ENCODE measurements at regions not wholly inside any gene's neighbourhood (a gene's known extent, or its start where the extent isn't known, plus 50 kb on each side); places are given as distances from the start of the nearest gene placed in this dataset.
"Not testable (repeated sequence)": the region's sequence is repeated elsewhere in the genome, so short reads cannot be mapped to it uniquely, and the experiment has no call there.

GRCh38 chr2:184004289-184004947 lies 593.9 kb upstream of the ZNF804A start:
- intact Hi-C loops (cut with DNase I): no loop called here
- no peak for ATAC-seq
- no peak for DNase-seq (ENCODE audit: low spot score)

- DNase-seq (ENCODE audit: low spot score): no peak
- ATAC-seq: no peak
- intact Hi-C loops (cut with DNase I): no loop called here
These were observed 593.2 kb upstream of the ZNF804A start for GRCh38 chr2:184004948-184005672.

GRCh38 chr2:184006998-184007397 lies 591.3 kb upstream of the ZNF804A start:
- no peak for DNase-seq (ENCODE audit: low spot score)
- no peak for ATAC-seq
- intact Hi-C loops (cut with DNase I): no loop called here

GRCh38 chr2:184026961-184027360 lies 571.4 kb upstream of the ZNF804A start:
- intact Hi-C loops (cut with DNase I): no loop called here
- DNase-seq (ENCODE audit: low spot score) (no peak), ATAC-seq (no peak)

GRCh38 chr2:184030245-184030644 lies 568.1 kb upstream of the ZNF804A start:
- intact Hi-C loops (cut with DNase I): no loop called here
- ATAC-seq: no peak
- DNase-seq (ENCODE audit: low spot score): no peak

- DNase-seq (ENCODE audit: low spot score): no peak
- intact Hi-C loops (cut with DNase I): no loop called here
These were observed 567.3 kb upstream of the ZNF804A start for GRCh38 chr2:184030989-184031388.

GRCh38 chr2:184031402-184032147 lies 566.8 kb upstream of the ZNF804A start:
- no peak for DNase-seq (ENCODE audit: low spot score)
- intact Hi-C loops (cut with DNase I): no loop called here
- no peak for ATAC-seq

More at GRCh38 chr2:184030989-184031388, 567.3 kb upstream of the ZNF804A start:
- no peak for ATAC-seq

GRCh38 chr2:184032983-184033382 lies 565.3 kb upstream of the ZNF804A start:
- intact Hi-C loops (cut with DNase I): no loop called here
- ATAC-seq (no peak), DNase-seq (ENCODE audit: low spot score) (no peak)

- ATAC-seq: no peak
- DNase-seq (ENCODE audit: low spot score): no peak
- intact Hi-C loops (cut with DNase I): no loop called here
These were observed 561.1 kb upstream of the ZNF804A start for GRCh38 chr2:184037273-184037672.

- intact Hi-C loops (cut with DNase I): no loop called here
- DNase-seq (ENCODE audit: low spot score): no peak
- no peak for ATAC-seq
These were observed 558.8 kb upstream of the ZNF804A start for GRCh38 chr2:184039493-184039892.

- intact Hi-C loops (cut with DNase I): no loop called here
- DNase-seq (ENCODE audit: low spot score) (no peak), ATAC-seq (no peak)
These were observed 558.1 kb upstream of the ZNF804A start for GRCh38 chr2:184040230-184040629.

- no peak for ATAC-seq
- DNase-seq (ENCODE audit: low spot score): no peak
- intact Hi-C loops (cut with DNase I): no loop called here
These were observed 557.3 kb upstream of the ZNF804A start for GRCh38 chr2:184041077-184041476.

GRCh38 chr2:184041777-184042176 lies 556.6 kb upstream of the ZNF804A start:
- no peak for DNase-seq (ENCODE audit: low spot score)
- no peak for ATAC-seq
- intact Hi-C loops (cut with DNase I): no loop called here

GRCh38 chr2:184047536-184047935 lies 550.8 kb upstream of the ZNF804A start:
- intact Hi-C loops (cut with DNase I): no loop called here
- ATAC-seq (no peak), DNase-seq (ENCODE audit: low spot score) (no peak)

- DNase-seq (ENCODE audit: low spot score): no peak
- intact Hi-C loops (cut with DNase I): no loop called here
- no peak for ATAC-seq
These were observed 548.8 kb upstream of the ZNF804A start for GRCh38 chr2:184049566-184049965.

- intact Hi-C loops (cut with DNase I): no loop called here
- no peak for ATAC-seq
- no peak for DNase-seq (ENCODE audit: low spot score)
These were observed 545.0 kb upstream of the ZNF804A start for GRCh38 chr2:184053326-184053725.

GRCh38 chr2:184054419-184054818 lies 543.9 kb upstream of the ZNF804A start:
- intact Hi-C loops (cut with DNase I); ATAC-seq; DNase-seq (ENCODE audit: low spot score): not testable (repeated sequence)

GRCh38 chr2:184057910-184058309 lies 540.4 kb upstream of the ZNF804A start:
- ATAC-seq: no peak
- intact Hi-C loops (cut with DNase I): no loop called here

GRCh38 chr2:184060268-184060667 lies 538.1 kb upstream of the ZNF804A start:
- intact Hi-C loops (cut with DNase I); ATAC-seq; DNase-seq (ENCODE audit: low spot score): not testable (repeated sequence)

More at GRCh38 chr2:184057910-184058309, 540.4 kb upstream of the ZNF804A start:
- DNase-seq (ENCODE audit: low spot score): no peak

GRCh38 chr2:184067502-184067901 lies 530.8 kb upstream of the ZNF804A start:
- ATAC-seq (no peak), DNase-seq (ENCODE audit: low spot score) (no peak)

More at GRCh38 chr2:184067502-184067901, 530.8 kb upstream of the ZNF804A start:
- intact Hi-C loops (cut with DNase I): no loop called here

Data from sciatic nerve (tissue), 2 donors.